Endothelial cell of umbilical vein (primary cell): ENCODE measurements at regions not wholly inside any gene's neighbourhood (a gene's known extent, or its start where the extent isn't known, plus 50 kb on each side); places are given as distances from the start of the nearest gene placed in this dataset.

Experiments
- BruUV-seq: library from RNA; stranded (reverse); fragments of 400-500 nt; replicated peaks from 2 replicates; lab custom pipeline; 2021; lab: Mats Ljungman, UMichigan
- CTCF ChIA-PET: fragments of 300-600, 350-600 bp; sonication (Branson Sonifier 250); formaldehyde crosslinking; loops from one replicate; lab custom pipeline; 2021; ENCODE audit warnings: antibody characterized with exemption, inconsistent platforms; lab: Charles Lee
- POLR2A ChIA-PET: fragments of 300-600, 350-600 bp; sonication (Branson Sonifier 250); formaldehyde crosslinking; loops from one replicate; lab custom pipeline; 2021; ENCODE audit warnings: antibody characterized with exemption, inconsistent platforms; lab: Charles Lee
- DNase-seq: peaks from one replicate; pipeline ENCODE4 v3.0.0-alpha.2; 2011; ENCODE audit warnings: low read depth, low spot score
- FAIRE-seq: peaks from 2 replicates; lab custom pipeline; 2011; peaks lifted over from hg19 to GRCh38; lab: Jason Lieb, UNC
- H2AFZ ChIP-seq: 2 replicates; pipeline ENCODE4 v1.6.0; 2012; ENCODE audit warnings: low read depth, low read length, control low read depth, inconsistent platforms
- H3K27ac ChIP-seq: 2 replicates; pipeline ENCODE4 v1.5.1; 2011; ENCODE audit warnings: low read depth, mild to moderate bottlenecking, control low read depth, low read length, moderate library complexity; ENCODE audit not compliant: insufficient read depth
- H3K27me3 ChIP-seq, 2 experiments: 2 replicates each; pipeline versions ENCODE4 v1.6.0 to v1.6.1; 2011; ENCODE audit warnings: low read length in 2 of 2, mixed read lengths in 1 of 2; ENCODE audit not compliant: control insufficient read depth in 2 of 2, insufficient read depth in 2 of 2
- H3K36me3 ChIP-seq, 2 experiments: 2 replicates in 1 of 2; 3 replicates in 1 of 2; pipeline ENCODE4 v1.5.1; 2011; ENCODE audit warnings: low read length in 2 of 2, mild to moderate bottlenecking in 1 of 2, moderate library complexity in 1 of 2; ENCODE audit not compliant: control insufficient read depth in 2 of 2, insufficient read depth in 2 of 2; ENCODE audit errors: extremely low read depth in 1 of 2
- H3K4me1 ChIP-seq: 3 replicates; pipeline ENCODE4 v1.5.1; 2011; ENCODE audit warnings: mild to moderate bottlenecking, low read length; ENCODE audit not compliant: control insufficient read depth, insufficient read depth; ENCODE audit errors: extremely low read depth
- H3K4me2 ChIP-seq: 2 replicates; pipeline ENCODE4 v1.6.1; 2011; ENCODE audit warnings: low read length, control low read depth, mixed read lengths; ENCODE audit not compliant: insufficient read depth
- H3K4me3 ChIP-seq, 3 experiments: fragments of 200-600 bp in 1 of 3; sonication (generic), shearing (Covaris generic) in 1 of 3; replicated peaks in 1 of 3; 2 replicates each; pipeline ENCODE4 v1.5.1; 2011 to 2016; ENCODE audit warnings: control low read depth in 3 of 3, low read length in 3 of 3, mild to moderate bottlenecking in 2 of 3, inconsistent platforms in 1 of 3, low read depth in 1 of 3, moderate library complexity in 1 of 3; ENCODE audit not compliant: insufficient read depth in 1 of 3
- H3K79me2 ChIP-seq: 2 replicates; pipeline ENCODE4 v1.6.0; 2012; ENCODE audit warnings: low read length, inconsistent platforms; ENCODE audit not compliant: control insufficient read depth, insufficient read depth
- H3K9ac ChIP-seq: replicated peaks from 2 replicates; pipeline ENCODE3; 2011; ENCODE audit warnings: low read length, control low read depth; ENCODE audit not compliant: insufficient read depth; ENCODE audit errors: extremely low read depth
- H3K9me1 ChIP-seq: replicated peaks from 3 replicates; pipeline ENCODE4 v1.6.0; 2011; ENCODE audit warnings: mild to moderate bottlenecking, low read length; ENCODE audit not compliant: control insufficient read depth, insufficient read depth; ENCODE audit errors: extremely low read depth
- H3K9me3 ChIP-seq: replicated peaks from 2 replicates; pipeline ENCODE4 v1.5.1; 2012; ENCODE audit warnings: low read length, inconsistent platforms; ENCODE audit not compliant: control insufficient read depth, insufficient read depth
- H4K20me1 ChIP-seq: replicated peaks from 2 replicates; pipeline ENCODE3; 2011; ENCODE audit warnings: mild to moderate bottlenecking, low read length; ENCODE audit not compliant: control insufficient read depth, insufficient read depth; ENCODE audit errors: extremely low read depth
- EZH2 ChIP-seq: IDR thresholded peaks from 2 replicates; pipeline ENCODE4 v1.6.1; 2012; ENCODE audit warnings: borderline replicate concordance, low read depth, mild to moderate bottlenecking, moderate library complexity, low read length, inconsistent platforms; ENCODE audit not compliant: severe bottlenecking
- FOS ChIP-seq: IDR thresholded peaks from 2 replicates; pipeline ENCODE4 v1.6.1; 2011; ENCODE audit warnings: mild to moderate bottlenecking, low read length, moderate library complexity, borderline replicate concordance; ENCODE audit not compliant: insufficient read depth
- GATA2 ChIP-seq: IDR thresholded peaks from 2 replicates; pipeline ENCODE4 v1.7.0; 2011; ENCODE audit warnings: low read depth, mild to moderate bottlenecking, moderate library complexity, mixed read lengths, low read length; ENCODE audit not compliant: insufficient read length, insufficient read depth
- JUN ChIP-seq: IDR thresholded peaks from 2 replicates; pipeline ENCODE4 v1.6.1; 2011; ENCODE audit warnings: borderline replicate concordance, low read depth; ENCODE audit not compliant: insufficient read length, insufficient read depth
- MAX ChIP-seq: IDR thresholded peaks from 2 replicates; pipeline ENCODE4 v1.6.1; 2011; ENCODE audit not compliant: insufficient read depth, insufficient read length
- MYC ChIP-seq: IDR thresholded peaks from one replicate; pipeline ENCODE4 v1.6.1; 2011; ENCODE audit warnings: mild to moderate bottlenecking, low read depth, low read length
- POLR2A ChIP-seq: IDR thresholded peaks from 2 replicates; pipeline ENCODE4 v1.6.1; 2012; ENCODE audit warnings: low read depth, mild to moderate bottlenecking, control low read depth, low read length
- POLR2AphosphoS5 ChIP-seq: IDR thresholded peaks from 2 replicates; pipeline ENCODE4 v1.6.1; 2012; ENCODE audit warnings: low read depth, mild to moderate bottlenecking, control low read depth, low read length, moderate library complexity; ENCODE audit not compliant: insufficient read depth
- dilution Hi-C: fragments of 300-500 bp; cut with MboI; formaldehyde crosslinking; loops from one replicate; pipeline ENCODE4 v1.15.0; 2019; ENCODE audit warnings: low sequenced_read_pairs; ENCODE audit not compliant: extremely low pct_ligation_motif_present
- intact Hi-C: fragments of 100-400 bp; cut with micrococcal nuclease; formaldehyde crosslinking; loops from one replicate; pipeline ENCODE4 v1.10.0; 2022
- TF ChIP-seq, protein P1 (sequence below), 2 donors: IDR thresholded peaks; 1 replicate in 1 of 2; 2 replicates in 1 of 2; pipeline ENCODE4 v1.5.1; 2011; ENCODE audit warnings: low read length in 2 of 2, mild to moderate bottlenecking in 2 of 2, moderate library complexity in 2 of 2, control low read depth in 1 of 2, inconsistent platforms in 1 of 2, low read depth in 1 of 2; ENCODE audit not compliant: insufficient read depth in 1 of 2; ENCODE audit errors: extremely low read depth in 1 of 2

DNA sequence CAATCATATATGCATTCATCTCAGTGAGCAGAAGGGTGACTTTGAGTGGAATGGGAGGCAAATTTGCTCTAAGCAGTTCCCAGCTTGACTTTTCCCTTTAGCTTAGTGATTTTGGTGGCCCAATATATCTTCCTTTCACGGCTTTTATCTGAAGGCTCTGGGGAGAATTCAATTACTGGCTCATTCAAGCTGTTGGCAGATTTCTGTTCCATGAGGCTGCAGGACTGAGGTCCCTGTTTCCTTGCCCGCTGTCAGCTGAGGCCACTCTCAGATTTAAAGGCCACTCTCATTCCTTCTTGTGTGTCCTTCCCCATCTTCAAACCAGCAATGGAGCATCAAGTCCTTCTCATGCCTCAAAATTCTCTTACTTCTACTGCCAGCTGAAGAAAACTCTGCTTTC, 170.4 kb upstream of the ATP10A start:
- no peaks in the 10 kb centered on the region for H4K20me1 ChIP-seq
- FAIRE-seq = no peak
- intact Hi-C loops (no loop called here), dilution Hi-C loops (no loop called here)
- H3K9ac ChIP-seq = no peak overlapping the region
- H3K4me2 ChIP-seq = no peak overlapping the region
- TF ChIP-seq, protein P1, sequence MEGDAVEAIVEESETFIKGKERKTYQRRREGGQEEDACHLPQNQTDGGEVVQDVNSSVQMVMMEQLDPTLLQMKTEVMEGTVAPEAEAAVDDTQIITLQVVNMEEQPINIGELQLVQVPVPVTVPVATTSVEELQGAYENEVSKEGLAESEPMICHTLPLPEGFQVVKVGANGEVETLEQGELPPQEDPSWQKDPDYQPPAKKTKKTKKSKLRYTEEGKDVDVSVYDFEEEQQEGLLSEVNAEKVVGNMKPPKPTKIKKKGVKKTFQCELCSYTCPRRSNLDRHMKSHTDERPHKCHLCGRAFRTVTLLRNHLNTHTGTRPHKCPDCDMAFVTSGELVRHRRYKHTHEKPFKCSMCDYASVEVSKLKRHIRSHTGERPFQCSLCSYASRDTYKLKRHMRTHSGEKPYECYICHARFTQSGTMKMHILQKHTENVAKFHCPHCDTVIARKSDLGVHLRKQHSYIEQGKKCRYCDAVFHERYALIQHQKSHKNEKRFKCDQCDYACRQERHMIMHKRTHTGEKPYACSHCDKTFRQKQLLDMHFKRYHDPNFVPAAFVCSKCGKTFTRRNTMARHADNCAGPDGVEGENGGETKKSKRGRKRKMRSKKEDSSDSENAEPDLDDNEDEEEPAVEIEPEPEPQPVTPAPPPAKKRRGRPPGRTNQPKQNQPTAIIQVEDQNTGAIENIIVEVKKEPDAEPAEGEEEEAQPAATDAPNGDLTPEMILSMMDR (IDR thresholded peaks at IDR 0.05; ENCODE audit: extremely low read depth in 1 of 2, insufficient read depth in 1 of 2, low read depth in 1 of 2, low read length in 2 of 2) = no peak
- TF ChIP-seq POLR2AphosphoS5 (no peak), MYC (no peak), FOS (no peak), JUN (no peak), GATA2 (no peak), EZH2 (no peak), POLR2A (no peak), MAX (no peak)
- H3K79me2 ChIP-seq = no peaks in the 10 kb centered on the region
- no peak for DNase-seq
- no TSS peak for BruUV-seq
- no peaks in the 10 kb centered on the region for H3K36me3 ChIP-seq
- no peaks in the 10 kb centered on the region for H3K27me3 ChIP-seq
- H3K9me1 ChIP-seq = no peaks in the 10 kb centered on the region
- H3K4me3 ChIP-seq = no peak overlapping the region
- no peaks in the 10 kb centered on the region for H3K4me1 ChIP-seq
- no peak overlapping the region for H3K27ac ChIP-seq
- ChIA-PET CTCF (no interaction called here), POLR2A (no interaction called here)
- no peaks in the 10 kb centered on the region for H3K9me3 ChIP-seq
- no peak overlapping the region for H2AFZ ChIP-seq
